H1 (cell line): ENCODE measurements at regions not wholly inside any gene's neighbourhood (a gene's known extent, or its start where the extent isn't known, plus 50 kb on each side); places are given as distances from the start of the nearest gene placed in this dataset.

Experiments used
- ASH2L ChIP-seq: fragments of 200-600, 300-600 bp; sonication (generic); IDR thresholded peaks from one replicate; pipeline ENCODE4 v1.7.1; 2017; ENCODE audit warnings: low read length
- BRCA1 ChIP-seq: IDR thresholded peaks from 2 replicates; pipeline ENCODE4 v1.6.1; 2012; ENCODE audit warnings: low read depth, low read length, improper control_type of control experiment
- JUND ChIP-seq: IDR thresholded peaks from 2 replicates; pipeline ENCODE4 v1.6.1; 2011; ENCODE audit warnings: mild to moderate bottlenecking, improper control_type of control experiment, low read length
- POLR2A ChIP-seq, 2 experiments: IDR thresholded peaks; 1 replicate in 1 of 2; 2 replicates in 1 of 2; pipeline ENCODE4 v1.6.1; 2011; ENCODE audit warnings: low read depth in 2 of 2, low read length in 2 of 2, mild to moderate bottlenecking in 2 of 2; ENCODE audit errors: control extremely low read depth in 1 of 2
- SP4 ChIP-seq: IDR thresholded peaks from 2 replicates; pipeline ENCODE4 v1.6.1; 2012; ENCODE audit warnings: low read length, inconsistent platforms
- ZNF274 ChIP-seq: IDR thresholded peaks from 2 replicates; pipeline ENCODE4 v1.7.0; 2012; ENCODE audit warnings: low read length, borderline replicate concordance; ENCODE audit errors: extremely low read depth
- TF ChIP-seq, protein P1 (sequence below): IDR thresholded peaks from 2 replicates; pipeline ENCODE4 v1.6.1; 2012; ENCODE audit warnings: low read length, inconsistent platforms
- TF ChIP-seq, protein P2 (sequence below), 3 experiments: IDR thresholded peaks; 1 replicate in 2 of 3; 2 replicates in 1 of 3; pipeline versions ENCODE4 v1.5.1 to v1.6.1; 2011; ENCODE audit warnings: low read length in 3 of 3, mild to moderate bottlenecking in 3 of 3, inconsistent platforms in 2 of 3, low read depth in 1 of 3, moderate library complexity in 1 of 3; ENCODE audit not compliant: insufficient read depth in 1 of 3; ENCODE audit errors: control extremely low read depth in 1 of 3

DNA sequence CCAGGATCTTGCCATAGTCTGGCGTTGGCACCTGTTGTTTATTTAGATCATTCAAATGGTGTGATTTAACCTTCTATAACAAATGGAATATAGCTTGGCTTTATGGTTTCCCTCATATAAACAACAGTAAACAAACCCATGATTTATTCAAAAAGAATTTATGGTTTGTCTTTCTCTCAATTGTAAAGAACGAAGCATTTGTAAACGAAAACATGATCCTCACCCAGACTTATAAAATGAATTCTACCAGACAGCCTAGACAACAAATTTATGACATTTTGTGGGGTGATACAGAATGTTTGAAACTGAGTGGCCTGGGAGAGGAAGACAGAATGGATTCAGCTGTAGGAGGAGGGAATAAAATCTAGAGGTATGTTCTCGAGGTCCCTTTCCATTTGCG, 66.1 kb upstream of the PTGFR start (continued):
- no peak for TF ChIP-seq SP4
- TF ChIP-seq POLR2A (IDR thresholded peaks at IDR 0.05; ENCODE audit: control extremely low read depth in 1 of 2, low read depth in 2 of 2, low read length in 2 of 2), result no peak
- no peak for TF ChIP-seq ASH2L
- no peak for TF ChIP-seq JUND
- TF ChIP-seq BRCA1, result no peak
- TF ChIP-seq ZNF274, result no peak
- TF ChIP-seq, protein P1, sequence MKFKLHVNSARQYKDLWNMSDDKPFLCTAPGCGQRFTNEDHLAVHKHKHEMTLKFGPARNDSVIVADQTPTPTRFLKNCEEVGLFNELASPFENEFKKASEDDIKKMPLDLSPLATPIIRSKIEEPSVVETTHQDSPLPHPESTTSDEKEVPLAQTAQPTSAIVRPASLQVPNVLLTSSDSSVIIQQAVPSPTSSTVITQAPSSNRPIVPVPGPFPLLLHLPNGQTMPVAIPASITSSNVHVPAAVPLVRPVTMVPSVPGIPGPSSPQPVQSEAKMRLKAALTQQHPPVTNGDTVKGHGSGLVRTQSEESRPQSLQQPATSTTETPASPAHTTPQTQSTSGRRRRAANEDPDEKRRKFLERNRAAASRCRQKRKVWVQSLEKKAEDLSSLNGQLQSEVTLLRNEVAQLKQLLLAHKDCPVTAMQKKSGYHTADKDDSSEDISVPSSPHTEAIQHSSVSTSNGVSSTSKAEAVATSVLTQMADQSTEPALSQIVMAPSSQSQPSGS, result no peak
- TF ChIP-seq, protein P2, sequence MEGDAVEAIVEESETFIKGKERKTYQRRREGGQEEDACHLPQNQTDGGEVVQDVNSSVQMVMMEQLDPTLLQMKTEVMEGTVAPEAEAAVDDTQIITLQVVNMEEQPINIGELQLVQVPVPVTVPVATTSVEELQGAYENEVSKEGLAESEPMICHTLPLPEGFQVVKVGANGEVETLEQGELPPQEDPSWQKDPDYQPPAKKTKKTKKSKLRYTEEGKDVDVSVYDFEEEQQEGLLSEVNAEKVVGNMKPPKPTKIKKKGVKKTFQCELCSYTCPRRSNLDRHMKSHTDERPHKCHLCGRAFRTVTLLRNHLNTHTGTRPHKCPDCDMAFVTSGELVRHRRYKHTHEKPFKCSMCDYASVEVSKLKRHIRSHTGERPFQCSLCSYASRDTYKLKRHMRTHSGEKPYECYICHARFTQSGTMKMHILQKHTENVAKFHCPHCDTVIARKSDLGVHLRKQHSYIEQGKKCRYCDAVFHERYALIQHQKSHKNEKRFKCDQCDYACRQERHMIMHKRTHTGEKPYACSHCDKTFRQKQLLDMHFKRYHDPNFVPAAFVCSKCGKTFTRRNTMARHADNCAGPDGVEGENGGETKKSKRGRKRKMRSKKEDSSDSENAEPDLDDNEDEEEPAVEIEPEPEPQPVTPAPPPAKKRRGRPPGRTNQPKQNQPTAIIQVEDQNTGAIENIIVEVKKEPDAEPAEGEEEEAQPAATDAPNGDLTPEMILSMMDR (IDR thresholded peaks at IDR 0.05; ENCODE audit: control extremely low read depth in 1 of 3, insufficient read depth in 1 of 3, low read depth in 1 of 3, low read length in 3 of 3), result no peak
